Prostate gland (tissue), 2 donors: ENCODE measurements at regions not wholly inside any gene's neighbourhood (a gene's known extent, or its start where the extent isn't known, plus 50 kb on each side); places are given as distances from the start of the nearest gene placed in this dataset.

Source experiments
- DNase-seq: peaks from one replicate; pipeline ENCODE4 v3.0.0-alpha.2; 2019; ENCODE audit warnings: low spot score
- H3K27ac ChIP-seq, 2 donors: fragments of 200-600 bp; sonication (generic); 2 replicates each; pipeline ENCODE4 v1.5.1; 2017 to 2019
- H3K27me3 ChIP-seq: fragments of 200-600 bp; sonication (generic); replicated peaks from 2 replicates; pipeline ENCODE4 v1.5.1; 2019; ENCODE audit not compliant: insufficient read depth
- H3K36me3 ChIP-seq, 2 donors: fragments of 200-600 bp; sonication (generic); 1 replicate in 1 of 2; 2 replicates in 1 of 2; pipeline versions ENCODE4 v1.5.1 to v1.8.1; 2017 to 2019
- H3K4me1 ChIP-seq: fragments of 200-600 bp; sonication (generic); replicated peaks from 2 replicates; pipeline ENCODE4 v1.5.1; 2019
- H3K4me3 ChIP-seq, 2 donors: fragments of 200-600 bp; sonication (generic); 2 replicates each; pipeline ENCODE4 v1.5.1; 2017 to 2019
- H3K9me3 ChIP-seq: fragments of 200-600 bp; sonication (generic); 2 replicates; pipeline ENCODE4 v1.5.1; 2017
- POLR2A ChIP-seq: fragments of 450-650 bp; IDR thresholded peaks from one replicate; pipeline ENCODE4 v1.6.1; 2016; ENCODE audit warnings: antibody characterized with exemption, mild to moderate bottlenecking
- POLR2AphosphoS5 ChIP-seq: sonication (generic); formaldehyde crosslinking; IDR thresholded peaks from one replicate; pipeline ENCODE4 v1.6.1; 2017; ENCODE audit warnings: antibody characterized with exemption
- WGBS: methylation state at CpG from one replicate; pipeline ENCODE4 v1.1.5; 2018; 5-methylcytosine and 5-hydroxymethylcytosine counted together
- intact Hi-C: fragments of 100-400 bp; cut with DNase I; formaldehyde crosslinking; loops from one replicate; pipeline ENCODE4 v1.14.2; 2022
- TF ChIP-seq, protein P1 (sequence below), 4 experiments: fragments of 200-600 bp in 2 of 4; fragments of 450-650 bp in 2 of 4; sonication (generic) in 2 of 4; IDR thresholded peaks; 1 replicate in 3 of 4; 2 replicates in 1 of 4; pipeline ENCODE4 v1.5.1; 2016 to 2019; ENCODE audit warnings: antibody characterized with exemption in 4 of 4, mild to moderate bottlenecking in 2 of 4, moderate library complexity in 2 of 4

- H3K27ac ChIP-seq, result no peak overlapping the region
- no peaks in the 10 kb centered on the region for H3K4me1 ChIP-seq
- H3K27me3 ChIP-seq, result no peaks in the 10 kb centered on the region
- H3K9me3 ChIP-seq, result no peaks in the 10 kb centered on the region
- 100% methylated on average over 1 of the region's 1 CpG for WGBS
- DNase-seq, result no peak
- no peaks in the 10 kb centered on the region for H3K36me3 ChIP-seq
- no peak overlapping the region for H3K4me3 ChIP-seq
- TF ChIP-seq POLR2A (no peak), POLR2AphosphoS5 (no peak)
- TF ChIP-seq, protein P1, sequence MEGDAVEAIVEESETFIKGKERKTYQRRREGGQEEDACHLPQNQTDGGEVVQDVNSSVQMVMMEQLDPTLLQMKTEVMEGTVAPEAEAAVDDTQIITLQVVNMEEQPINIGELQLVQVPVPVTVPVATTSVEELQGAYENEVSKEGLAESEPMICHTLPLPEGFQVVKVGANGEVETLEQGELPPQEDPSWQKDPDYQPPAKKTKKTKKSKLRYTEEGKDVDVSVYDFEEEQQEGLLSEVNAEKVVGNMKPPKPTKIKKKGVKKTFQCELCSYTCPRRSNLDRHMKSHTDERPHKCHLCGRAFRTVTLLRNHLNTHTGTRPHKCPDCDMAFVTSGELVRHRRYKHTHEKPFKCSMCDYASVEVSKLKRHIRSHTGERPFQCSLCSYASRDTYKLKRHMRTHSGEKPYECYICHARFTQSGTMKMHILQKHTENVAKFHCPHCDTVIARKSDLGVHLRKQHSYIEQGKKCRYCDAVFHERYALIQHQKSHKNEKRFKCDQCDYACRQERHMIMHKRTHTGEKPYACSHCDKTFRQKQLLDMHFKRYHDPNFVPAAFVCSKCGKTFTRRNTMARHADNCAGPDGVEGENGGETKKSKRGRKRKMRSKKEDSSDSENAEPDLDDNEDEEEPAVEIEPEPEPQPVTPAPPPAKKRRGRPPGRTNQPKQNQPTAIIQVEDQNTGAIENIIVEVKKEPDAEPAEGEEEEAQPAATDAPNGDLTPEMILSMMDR (IDR thresholded peaks at IDR 0.05), result no peak
- intact Hi-C loops, result no loop called here
These were observed 323.5 kb upstream of the NFE2L3 start for GRCh38 chr7:25828468-25828867.

- H3K27me3 ChIP-seq, result no peaks in the 10 kb centered on the region
- no peak overlapping the region for H3K27ac ChIP-seq
- H3K4me3 ChIP-seq, result no peak overlapping the region
- TF ChIP-seq, protein P1 (IDR thresholded peaks at IDR 0.05), result no peak
- TF ChIP-seq POLR2A, result no peak
- no peak for TF ChIP-seq POLR2AphosphoS5
- DNase-seq, result no peak
- H3K4me1 ChIP-seq, result no peaks in the 10 kb centered on the region
- intact Hi-C loops, result no loop called here
- H3K9me3 ChIP-seq, result no peaks in the 10 kb centered on the region
- no peaks in the 10 kb centered on the region for H3K36me3 ChIP-seq
These were observed 322.3 kb upstream of the NFE2L3 start for GRCh38 chr7:25829663-25830062.

GRCh38 chr7:25830215-25830614, 321.8 kb upstream of the NFE2L3 start:
- no peak for TF ChIP-seq POLR2A
- TF ChIP-seq, protein P1 (IDR thresholded peaks at IDR 0.05), result no peak
- intact Hi-C loops, result no loop called here
- Histone ChIP-seq H3K4me3 (no peak overlapping the region), H3K36me3 (no peaks in the 10 kb centered on the region), H3K9me3 (no peaks in the 10 kb centered on the region), H3K27me3 (no peaks in the 10 kb centered on the region), H3K27ac (no peak overlapping the region), H3K4me1 (no peaks in the 10 kb centered on the region)
- DNase-seq, result no peak
- WGBS, result 74% methylated on average over 3 of the region's 3 CpGs

- intact Hi-C loops, result no loop called here
- Histone ChIP-seq H3K4me1 (no peaks in the 10 kb centered on the region), H3K27ac (no peak overlapping the region), H3K4me3 (no peak overlapping the region), H3K9me3 (no peaks in the 10 kb centered on the region), H3K27me3 (no peaks in the 10 kb centered on the region), H3K36me3 (no peaks in the 10 kb centered on the region)
- no peak for TF ChIP-seq POLR2AphosphoS5
- TF ChIP-seq, protein P1 (IDR thresholded peaks at IDR 0.05), result no peak
- no peak for DNase-seq
- 33% methylated on average over 6 of the region's 6 CpGs for WGBS
These were observed 320.8 kb upstream of the NFE2L3 start for GRCh38 chr7:25831062-25831691.

DNA sequence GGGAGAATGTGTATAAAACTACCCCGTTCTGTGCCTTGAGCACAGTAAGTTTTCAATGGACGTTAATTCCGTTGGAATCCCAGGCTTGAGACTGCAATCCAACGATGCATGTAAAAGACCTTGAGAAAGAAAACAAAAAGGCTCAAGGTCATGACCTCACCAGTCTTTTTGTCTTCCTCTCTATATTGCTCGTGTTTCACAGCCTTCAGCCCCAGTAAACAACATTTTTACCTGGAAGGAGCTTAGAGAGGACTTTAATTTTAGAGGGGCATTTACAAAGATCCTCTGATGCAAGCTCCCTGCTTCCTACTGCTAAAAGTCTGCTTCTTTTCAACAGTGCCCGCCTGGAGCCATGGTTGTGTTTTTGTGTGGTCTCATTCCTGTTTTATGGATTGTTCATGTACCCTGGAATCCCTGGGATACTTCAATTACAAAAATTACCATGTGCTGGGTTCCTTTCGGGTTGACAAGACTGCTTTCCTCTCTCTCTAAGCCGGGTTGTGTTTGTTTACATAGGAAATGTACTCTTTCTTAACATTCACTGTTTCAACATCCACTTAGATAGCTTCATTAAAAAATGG, 320.1 kb upstream of the NFE2L3 start:
- TF ChIP-seq POLR2AphosphoS5, result no peak
- TF ChIP-seq, protein P1 (IDR thresholded peaks at IDR 0.05), result no peak
- no peak for TF ChIP-seq POLR2A
- 54% methylated on average over 8 of the region's 8 CpGs for WGBS
- intact Hi-C loops, result no loop called here
- Histone ChIP-seq H3K4me3 (no peak overlapping the region), H3K27ac (no peak overlapping the region), H3K4me1 (no peaks in the 10 kb centered on the region), H3K36me3 (no peaks in the 10 kb centered on the region), H3K9me3 (no peaks in the 10 kb centered on the region), H3K27me3 (no peaks in the 10 kb centered on the region)
- no peak for DNase-seq
